DMS153 (cell line): ENCODE measurements at regions not wholly inside any gene's neighbourhood (a gene's known extent, or its start where the extent isn't known, plus 50 kb on each side); places are given as distances from the start of the nearest gene placed in this dataset.

Experiments
- DNase-seq: peaks from one replicate; lab custom pipeline; 2025; lab: John Stamatoyannopoulos, UW

- no peak for DNase-seq
These were observed 140.2 kb downstream of the MYCN start for GRCh38 chr2:16080516-16080915.

GRCh38 chr2:16080071-16080470 lies 139.7 kb downstream of the MYCN start:
- DNase-seq: no peak

- DNase-seq: no peak
These were observed 139.3 kb downstream of the MYCN start for GRCh38 chr2:16079637-16080036.

GRCh38 chr2:16077601-16078000 lies 137.3 kb downstream of the MYCN start:
- DNase-seq: no peak

- DNase-seq: no peak
These were observed 136.6 kb downstream of the MYCN start for GRCh38 chr2:16076911-16077310.

GRCh38 chr2:16075045-16076012 lies 135.0 kb downstream of the MYCN start:
- DNase-seq: no peak

GRCh38 chr2:16073921-16074425 lies 133.6 kb downstream of the MYCN start:
- no peak for DNase-seq

GRCh38 chr2:16073471-16073870 lies 133.1 kb downstream of the MYCN start:
- no peak for DNase-seq

- DNase-seq: no peak
These were observed 132.4 kb downstream of the MYCN start for GRCh38 chr2:16072638-16073290.

- no peak for DNase-seq
These were observed 131.7 kb downstream of the MYCN start for GRCh38 chr2:16071865-16072637.

GRCh38 chr2:16071039-16071864 lies 130.9 kb downstream of the MYCN start:
- DNase-seq: no peak

- no peak for DNase-seq
These were observed 130.3 kb downstream of the MYCN start for GRCh38 chr2:16070648-16070971.

- no peak for DNase-seq
These were observed 129.7 kb downstream of the MYCN start for GRCh38 chr2:16069933-16070647.

GRCh38 chr2:16069663-16069932 lies 129.2 kb downstream of the MYCN start:
- DNase-seq: no peak

- no peak for DNase-seq
These were observed 128.2 kb downstream of the MYCN start for GRCh38 chr2:16068552-16068940.

- DNase-seq: no peak
These were observed 127.7 kb downstream of the MYCN start for GRCh38 chr2:16067866-16068551.

GRCh38 chr2:16067444-16067843 lies 127.1 kb downstream of the MYCN start:
- no peak for DNase-seq

GRCh38 chr2:16067037-16067406 lies 126.7 kb downstream of the MYCN start:
- no peak for DNase-seq

- no peak for DNase-seq
These were observed 126.1 kb downstream of the MYCN start for GRCh38 chr2:16066261-16067036.
